ENCODE measurements at regions not wholly inside any gene's neighbourhood (a gene's known extent, or its start where the extent isn't known, plus 50 kb on each side); places are given as distances from the start of the nearest gene placed in this dataset.

DNA sequence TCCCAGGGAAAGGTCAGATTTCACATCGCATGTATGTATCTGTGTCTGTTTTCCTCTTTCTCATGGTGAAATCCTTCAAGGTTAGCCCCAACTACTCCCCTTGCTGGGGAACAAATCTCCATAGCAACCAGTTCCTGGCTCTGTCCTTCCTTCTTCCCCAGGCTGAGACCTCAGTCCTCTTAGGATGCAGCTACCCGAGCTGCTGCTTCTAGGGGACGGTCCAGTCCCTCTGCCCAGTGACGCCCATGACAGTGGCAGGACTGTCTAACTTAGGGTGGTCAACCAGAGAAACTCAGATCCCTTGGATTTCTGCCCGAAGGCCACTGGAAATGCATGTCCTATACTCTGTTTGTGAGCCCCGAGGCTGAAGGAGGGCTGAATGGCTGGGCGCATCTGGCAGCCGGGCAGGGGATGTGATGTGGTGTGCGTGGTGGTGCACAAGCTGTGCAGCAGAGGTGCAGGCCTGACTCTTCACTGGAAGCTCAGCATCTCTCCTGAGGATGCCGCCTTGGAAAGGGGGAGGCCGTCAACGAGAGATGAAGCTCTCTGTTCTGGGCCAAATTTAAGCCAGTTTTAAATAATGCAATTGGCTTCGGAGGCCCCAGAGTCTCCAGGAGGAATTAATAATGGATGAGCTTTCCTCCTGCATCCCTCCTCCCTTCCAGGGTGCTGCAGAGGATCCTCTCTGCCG lies 118.7 kb upstream of the B3GAT1 start:
- POLR2A ChIA-PET, result no interaction called here
- CTCF ChIA-PET, result no interaction called here
- DNase-seq (ENCODE audit: unreplicated experiment), result no peak
- Mint-ChIP-seq H3K27ac (ENCODE audit: low read depth, unreplicated experiment) (no peak overlapping the region), H3K27me3 (ENCODE audit: insufficient read depth, unreplicated experiment) (no peaks in the 10 kb centered on the region), H3K4me1 (ENCODE audit: insufficient read depth, unreplicated experiment) (no peaks in the 10 kb centered on the region), H3K4me3 (ENCODE audit: unreplicated experiment) (no peak overlapping the region), H3K36me3 (ENCODE audit: insufficient read depth, unreplicated experiment) (no peaks in the 10 kb centered on the region), H3K9me3 (ENCODE audit: unreplicated experiment) (peaks cover 26% of the 10 kb centered on the region)
- no TSS peak for BruUV-seq (replicated peaks)
- TF ChIP-seq, protein P1, sequence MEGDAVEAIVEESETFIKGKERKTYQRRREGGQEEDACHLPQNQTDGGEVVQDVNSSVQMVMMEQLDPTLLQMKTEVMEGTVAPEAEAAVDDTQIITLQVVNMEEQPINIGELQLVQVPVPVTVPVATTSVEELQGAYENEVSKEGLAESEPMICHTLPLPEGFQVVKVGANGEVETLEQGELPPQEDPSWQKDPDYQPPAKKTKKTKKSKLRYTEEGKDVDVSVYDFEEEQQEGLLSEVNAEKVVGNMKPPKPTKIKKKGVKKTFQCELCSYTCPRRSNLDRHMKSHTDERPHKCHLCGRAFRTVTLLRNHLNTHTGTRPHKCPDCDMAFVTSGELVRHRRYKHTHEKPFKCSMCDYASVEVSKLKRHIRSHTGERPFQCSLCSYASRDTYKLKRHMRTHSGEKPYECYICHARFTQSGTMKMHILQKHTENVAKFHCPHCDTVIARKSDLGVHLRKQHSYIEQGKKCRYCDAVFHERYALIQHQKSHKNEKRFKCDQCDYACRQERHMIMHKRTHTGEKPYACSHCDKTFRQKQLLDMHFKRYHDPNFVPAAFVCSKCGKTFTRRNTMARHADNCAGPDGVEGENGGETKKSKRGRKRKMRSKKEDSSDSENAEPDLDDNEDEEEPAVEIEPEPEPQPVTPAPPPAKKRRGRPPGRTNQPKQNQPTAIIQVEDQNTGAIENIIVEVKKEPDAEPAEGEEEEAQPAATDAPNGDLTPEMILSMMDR (IDR thresholded peaks at IDR 0.05; ENCODE audit: unreplicated experiment), result no peak
- intact Hi-C loops (cut with micrococcal nuclease), result no loop called here

DNA sequence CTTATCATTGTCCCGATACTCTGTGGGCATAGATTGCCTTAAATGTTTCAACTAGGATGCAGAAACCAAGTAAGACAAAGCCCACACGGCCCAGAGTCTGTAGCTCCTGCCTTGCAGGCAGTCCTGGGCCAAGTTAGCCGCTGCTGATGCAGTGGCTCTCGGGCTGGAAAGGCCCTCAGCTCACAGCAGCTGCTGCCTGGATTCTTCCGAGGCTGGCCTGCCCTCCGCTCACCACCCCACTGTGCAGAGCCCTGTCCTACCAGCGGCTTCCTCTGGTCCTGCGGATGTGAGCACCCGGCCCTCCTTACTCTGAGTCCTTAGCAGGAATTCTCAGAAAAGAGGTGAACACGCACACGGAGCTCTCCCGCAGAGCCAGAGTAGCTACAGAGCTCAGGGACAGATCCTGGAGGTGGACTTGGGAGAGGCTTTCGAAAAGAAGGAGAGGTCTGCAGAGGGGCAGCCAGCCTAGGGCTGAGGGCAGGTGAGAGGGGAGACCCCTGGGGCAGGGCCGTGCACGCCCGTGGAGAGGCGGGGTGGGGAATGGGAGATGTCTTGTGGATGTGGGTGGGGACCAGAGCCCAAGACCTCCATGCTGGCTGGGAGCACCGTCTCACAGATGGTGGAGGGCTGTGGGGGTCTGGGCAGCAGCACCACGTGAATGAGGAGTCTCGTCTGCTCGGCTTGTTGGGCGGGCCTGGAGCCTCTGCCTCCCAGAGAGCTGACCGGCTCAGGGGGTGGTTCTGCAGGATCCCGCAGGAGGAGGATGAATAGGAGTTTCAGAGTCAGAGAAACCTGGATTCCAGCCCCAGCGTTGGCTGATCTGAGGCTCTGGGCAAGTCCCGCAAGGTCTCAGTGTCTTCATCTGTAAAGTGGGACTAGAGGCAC lies 117.4 kb upstream of the B3GAT1 start:
- ChIA-PET CTCF (no interaction called here), POLR2A (no interaction called here)
- H3K4me1 Mint-ChIP-seq (ENCODE audit: insufficient read depth, unreplicated experiment), result no peaks in the 10 kb centered on the region
- H3K9me3 Mint-ChIP-seq (ENCODE audit: unreplicated experiment), result peaks cover 20% of the 10 kb centered on the region
- no TSS peak for BruUV-seq (replicated peaks)
- H3K27ac Mint-ChIP-seq (ENCODE audit: low read depth, unreplicated experiment), result no peak overlapping the region
- H3K4me3 Mint-ChIP-seq (ENCODE audit: unreplicated experiment), result no peak overlapping the region
- H3K36me3 Mint-ChIP-seq (ENCODE audit: insufficient read depth, unreplicated experiment), result no peaks in the 10 kb centered on the region
- intact Hi-C loops (cut with micrococcal nuclease), result no loop called here
- DNase-seq (ENCODE audit: unreplicated experiment), result no peak
- no peaks in the 10 kb centered on the region for H3K27me3 Mint-ChIP-seq (ENCODE audit: insufficient read depth, unreplicated experiment)
- TF ChIP-seq, protein P1 (IDR thresholded peaks at IDR 0.05; ENCODE audit: unreplicated experiment), result no peak

DNA sequence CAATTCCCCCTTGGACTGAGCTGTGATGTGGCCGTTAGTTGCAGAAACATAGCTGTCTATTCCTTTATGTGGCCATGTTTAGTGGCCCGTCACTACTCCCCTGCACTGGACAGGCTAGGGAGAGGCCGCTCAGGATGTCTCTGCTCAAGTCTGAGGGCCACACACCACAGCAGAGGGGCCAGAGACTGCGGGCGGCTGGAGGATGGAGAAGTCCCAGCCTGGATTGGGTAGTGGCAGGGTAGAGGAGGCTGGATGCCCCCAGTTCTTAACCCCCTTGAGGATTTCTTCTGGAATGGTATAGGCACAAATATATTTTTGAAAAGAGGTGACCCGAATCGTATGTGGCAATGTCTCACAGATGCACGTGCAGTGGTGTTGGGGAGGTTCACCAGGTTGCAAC lies 116.4 kb upstream of the B3GAT1 start:
- no peak for DNase-seq (ENCODE audit: unreplicated experiment)
- Mint-ChIP-seq H3K36me3 (ENCODE audit: insufficient read depth, unreplicated experiment) (no peaks in the 10 kb centered on the region), H3K4me1 (ENCODE audit: insufficient read depth, unreplicated experiment) (no peaks in the 10 kb centered on the region), H3K4me3 (ENCODE audit: unreplicated experiment) (no peak overlapping the region), H3K27ac (ENCODE audit: low read depth, unreplicated experiment) (no peak overlapping the region), H3K9me3 (ENCODE audit: unreplicated experiment) (peaks cover 10% of the 10 kb centered on the region), H3K27me3 (ENCODE audit: insufficient read depth, unreplicated experiment) (no peaks in the 10 kb centered on the region)
- BruUV-seq (replicated peaks), result no TSS peak
- ChIA-PET CTCF (no interaction called here), POLR2A (no interaction called here)
- intact Hi-C loops (cut with micrococcal nuclease), result no loop called here
- TF ChIP-seq, protein P1 (IDR thresholded peaks at IDR 0.05; ENCODE audit: unreplicated experiment), result no peak

DNA sequence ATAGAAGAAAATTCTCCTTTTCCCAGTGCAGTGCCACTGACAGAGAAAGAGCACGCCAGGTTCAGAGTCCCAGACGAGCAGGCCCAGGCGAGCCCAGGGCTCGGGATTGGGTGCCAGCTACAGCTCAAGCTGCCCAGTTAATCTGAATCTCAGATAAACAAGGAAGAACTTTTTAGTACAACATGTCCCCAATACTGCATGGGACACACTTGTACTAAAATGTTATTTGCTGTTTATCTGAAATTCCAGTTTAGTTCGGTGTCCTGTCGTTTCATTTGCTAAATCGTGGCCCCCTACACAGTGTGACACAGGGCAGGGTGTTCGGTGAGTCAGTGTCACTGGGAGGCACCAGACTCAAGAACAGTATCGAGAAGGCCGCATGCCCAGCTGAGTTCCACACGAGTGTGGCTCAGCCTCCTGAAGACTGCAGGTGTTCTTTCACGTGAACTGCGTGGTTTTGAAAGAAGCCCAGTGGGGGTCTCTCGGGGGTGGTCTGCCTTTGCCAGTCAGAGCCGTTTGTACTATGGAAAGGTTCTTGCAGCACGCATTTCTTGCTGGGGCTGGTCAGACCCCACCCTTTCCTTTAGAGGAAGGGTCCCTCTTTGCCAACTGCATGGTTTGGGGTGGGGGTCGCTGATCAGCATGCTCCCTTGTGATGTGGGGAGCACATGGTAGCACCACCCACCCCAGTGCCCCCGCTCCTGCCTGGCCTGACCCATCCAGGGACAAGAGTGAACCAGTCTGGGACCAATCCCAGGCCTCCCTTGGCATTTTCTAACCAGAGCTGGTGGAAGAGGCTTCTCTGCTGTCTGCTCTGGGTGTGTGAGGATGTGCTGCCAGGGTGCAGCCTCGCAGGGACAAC lies 115.6 kb upstream of the B3GAT1 start:
- TF ChIP-seq, protein P1 (IDR thresholded peaks at IDR 0.05; ENCODE audit: unreplicated experiment), result no peak
- Mint-ChIP-seq H3K27me3 (ENCODE audit: insufficient read depth, unreplicated experiment) (no peaks in the 10 kb centered on the region), H3K9me3 (ENCODE audit: unreplicated experiment) (peaks cover 8% of the 10 kb centered on the region), H3K4me1 (ENCODE audit: insufficient read depth, unreplicated experiment) (no peaks in the 10 kb centered on the region), H3K27ac (ENCODE audit: low read depth, unreplicated experiment) (no peak overlapping the region), H3K4me3 (ENCODE audit: unreplicated experiment) (no peak overlapping the region), H3K36me3 (ENCODE audit: insufficient read depth, unreplicated experiment) (no peaks in the 10 kb centered on the region)
- CTCF ChIA-PET, result no interaction called here
- BruUV-seq (replicated peaks), result no TSS peak
- POLR2A ChIA-PET, result no interaction called here
- intact Hi-C loops (cut with micrococcal nuclease), result no loop called here
- DNase-seq (ENCODE audit: unreplicated experiment), result no peak

Measured in MCF 10A (cell line).